GM23338 (cell line): ENCODE measurements at regions not wholly inside any gene's neighbourhood (a gene's known extent, or its start where the extent isn't known, plus 50 kb on each side); places are given as distances from the start of the nearest gene placed in this dataset.

Experiments
- ATAC-seq: fragments of 200-7000 bp; cut with Tn5 transposase; 3 replicates; pipeline ENCODE4 v1.9.1; 2020
- DNase-seq: peaks from one replicate; pipeline ENCODE4 v3.0.0-alpha.2; 2015; ENCODE audit warnings: low spot score
- H2AFZ ChIP-seq: fragments of 200-600 bp; sonication (generic); 2 replicates; pipeline ENCODE4 v1.8.0; 2016; ENCODE audit warnings: antibody characterized with exemption, mild to moderate bottlenecking, moderate library complexity
- H3F3A ChIP-seq: fragments of 200-600 bp; sonication (generic); replicated peaks from 2 replicates; pipeline ENCODE4 v1.8.0; 2017; ENCODE audit warnings: antibody characterized with exemption, mixed run types, low read depth
- H3K27ac ChIP-seq: fragments of 200-600 bp; sonication (generic); 2 replicates; pipeline ENCODE4 v1.6.1; 2016; ENCODE audit warnings: low read depth
- H3K27me3 ChIP-seq: fragments of 200-600 bp; sonication (generic); 2 replicates; pipeline ENCODE4 v1.8.0; 2016; ENCODE audit warnings: mild to moderate bottlenecking, mixed run types, moderate library complexity; ENCODE audit not compliant: insufficient read depth
- H3K36me3 ChIP-seq: fragments of 200-600 bp; sonication (generic); 2 replicates; pipeline ENCODE4 v1.8.0; 2016; ENCODE audit warnings: mild to moderate bottlenecking; ENCODE audit not compliant: insufficient read depth
- H3K4me1 ChIP-seq: fragments of 200-600 bp; sonication (generic); 2 replicates; pipeline ENCODE4 v1.8.0; 2016; ENCODE audit warnings: mild to moderate bottlenecking, moderate library complexity; ENCODE audit not compliant: insufficient read depth
- H3K4me2 ChIP-seq: fragments of 200-600 bp; sonication (generic); 2 replicates; pipeline ENCODE4 v1.7.1; 2017; ENCODE audit warnings: mixed run types
- H3K4me3 ChIP-seq: fragments of 200-600 bp; sonication (generic); 2 replicates; pipeline ENCODE4 v1.6.1; 2016; ENCODE audit warnings: mixed run types
- H3K79me2 ChIP-seq: fragments of 200-600 bp; sonication (generic); replicated peaks from 2 replicates; pipeline ENCODE4 v1.8.0; 2017; ENCODE audit warnings: mild to moderate bottlenecking; ENCODE audit not compliant: insufficient read depth
- H3K9me2 ChIP-seq: fragments of 200-600 bp; sonication (generic); 2 replicates; pipeline ENCODE4 v1.8.0; 2017; ENCODE audit not compliant: insufficient read depth
- H4K20me1 ChIP-seq: fragments of 200-600 bp; sonication (generic); replicated peaks from 2 replicates; pipeline ENCODE4 v1.8.0; 2017; ENCODE audit warnings: mild to moderate bottlenecking; ENCODE audit not compliant: insufficient read depth
- H3K27ac Mint-ChIP-seq: 2 replicates; pipeline ENCODE4 v1.8.0; 2020; ENCODE audit warnings: inconsistent platforms, mild to moderate bottlenecking, moderate library complexity, mixed read lengths
- H3K27me3 Mint-ChIP-seq: 3 replicates; pipeline ENCODE4 v1.8.0; 2022; ENCODE audit warnings: low read depth, mild to moderate bottlenecking, moderate library complexity, mixed read lengths, inconsistent platforms; ENCODE audit not compliant: insufficient read depth, poor library complexity
- H3K36me3 Mint-ChIP-seq: 3 replicates; pipeline ENCODE4 v1.8.0; 2021; ENCODE audit warnings: low read depth, mild to moderate bottlenecking, inconsistent platforms, moderate library complexity, mixed read lengths
- H3K4me1 Mint-ChIP-seq: 3 replicates; pipeline ENCODE4 v1.8.0; 2020; ENCODE audit warnings: mild to moderate bottlenecking, inconsistent platforms, mixed read lengths
- H3K4me3 Mint-ChIP-seq: 3 replicates; pipeline ENCODE4 v1.8.0; 2021; ENCODE audit warnings: moderate library complexity, mild to moderate bottlenecking, inconsistent platforms, mixed read lengths
- H3K9me3 Mint-ChIP-seq: 3 replicates; pipeline ENCODE4 v1.8.0; 2020; ENCODE audit warnings: moderate library complexity, mild to moderate bottlenecking, inconsistent platforms, mixed read lengths
- CREB1 ChIP-seq: fragments of 250-450 bp; sonication (Bioruptor Pico); IDR thresholded peaks from 2 replicates; pipeline ENCODE4 v1.5.0; 2020; ENCODE audit warnings: low read depth, mild to moderate bottlenecking, moderate library complexity
- EZH2 ChIP-seq: fragments of 200-600 bp; sonication (generic); IDR thresholded peaks from one replicate; pipeline ENCODE4 v1.8.0; 2017; ENCODE audit warnings: antibody characterized with exemption, mild to moderate bottlenecking, low read depth; ENCODE audit not compliant: unreplicated experiment
- EZH2phosphoT487 ChIP-seq: fragments of 200-600 bp; sonication (generic); IDR thresholded peaks from one replicate; pipeline ENCODE4 v1.8.1; 2018; ENCODE audit warnings: antibody characterized with exemption; ENCODE audit not compliant: unreplicated experiment
- JUNB ChIP-seq: IDR thresholded peaks from one replicate; pipeline ENCODE4 v1.6.1; 2016; ENCODE audit warnings: antibody characterized with exemption; ENCODE audit not compliant: unreplicated experiment
- NANOG ChIP-seq: IDR thresholded peaks from 2 replicates; pipeline ENCODE4 v1.6.1; 2016; ENCODE audit warnings: antibody characterized with exemption, borderline replicate concordance
- POLR2AphosphoS5 ChIP-seq: IDR thresholded peaks from 2 replicates; pipeline ENCODE4 v1.6.1; 2016; ENCODE audit warnings: antibody characterized with exemption, low read depth
- STAT1 ChIP-seq: IDR thresholded peaks from one replicate; pipeline ENCODE4 v1.6.1; 2016; ENCODE audit warnings: antibody characterized with exemption; ENCODE audit not compliant: unreplicated experiment
- ZNF114 ChIP-seq: fragments of 250-450 bp; sonication (Bioruptor Pico); IDR thresholded peaks from 2 replicates; pipeline ENCODE4 v1.5.0; 2020; ENCODE audit warnings: mild to moderate bottlenecking, moderate library complexity
- ZNF331 ChIP-seq: fragments of 250-450 bp; sonication (Bioruptor Pico); IDR thresholded peaks from 2 replicates; pipeline ENCODE4 v1.5.0; 2020; ENCODE audit warnings: low read depth, mild to moderate bottlenecking, moderate library complexity
- TF ChIP-seq, protein P1 (sequence below), 2 experiments: fragments of 200-600 bp in 1 of 2; sonication (generic) in 1 of 2; conservative IDR thresholded peaks; 2 replicates each; pipeline versions ENCODE4 v1.5.1 to v1.6.1; 2016 to 2017; ENCODE audit warnings: antibody characterized with exemption in 2 of 2, low read depth in 2 of 2, mild to moderate bottlenecking in 2 of 2, moderate library complexity in 1 of 2
- TF ChIP-seq, protein P2 (sequence below): fragments of 250-450 bp; sonication (Bioruptor Pico); IDR thresholded peaks from 2 replicates; pipeline ENCODE4 v1.5.0; 2020; ENCODE audit warnings: mild to moderate bottlenecking, moderate library complexity
- TF ChIP-seq, protein P3 (sequence below): IDR thresholded peaks from one replicate; pipeline ENCODE4 v1.6.1; 2018; ENCODE audit warnings: antibody characterized with exemption; ENCODE audit not compliant: unreplicated experiment
- TF ChIP-seq, protein P4 (sequence below): IDR thresholded peaks from 2 replicates; pipeline ENCODE4 v1.6.1; 2016; ENCODE audit warnings: antibody characterized with exemption

DNA sequence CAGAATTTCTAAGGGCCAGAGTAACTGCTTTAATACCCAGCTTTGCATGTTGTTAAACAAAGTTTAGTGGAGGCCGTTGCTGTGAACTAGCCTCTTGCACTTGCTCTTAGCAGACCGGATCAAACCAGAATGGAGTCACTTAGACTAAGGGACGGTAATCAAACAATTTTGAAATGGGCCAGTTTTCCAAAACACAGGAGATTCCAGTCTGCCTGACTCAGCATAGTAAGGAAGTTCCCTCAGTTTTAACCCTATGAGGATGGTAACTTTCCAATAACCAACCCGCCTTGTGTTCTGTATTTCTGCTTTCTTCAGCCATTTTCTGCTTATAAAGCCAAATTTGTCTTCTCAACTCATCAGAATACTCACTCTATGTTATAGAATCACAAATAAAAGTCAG lies 77.2 kb upstream of the WDR72 start:
- Histone ChIP-seq H3K36me3 (no peaks in the 10 kb centered on the region), H3F3A (no peaks in the 10 kb centered on the region), H3K79me2 (no peaks in the 10 kb centered on the region), H2AFZ (0 out of 2 replicates have a peak overlapping the region, but pooled peaks have one; percentile 15), H3K27me3 (no peaks in the 10 kb centered on the region), H4K20me1 (no peaks in the 10 kb centered on the region), H3K27ac (no peak overlapping the region), H3K4me3 (no peak overlapping the region), H3K4me1 (peaks cover 18% of the 10 kb centered on the region), H3K9me2 (no peaks in the 10 kb centered on the region), H3K4me2 (no peak overlapping the region)
- no peak overlapping the region for H3K27ac Mint-ChIP-seq
- no peaks in the 10 kb centered on the region for H3K27me3 Mint-ChIP-seq
- H3K9me3 Mint-ChIP-seq, result no peaks in the 10 kb centered on the region
- no peak overlapping the region for H3K4me3 Mint-ChIP-seq
- ATAC-seq (no peak), DNase-seq (no peak)
- TF ChIP-seq EZH2phosphoT487 (no peak), JUNB (no peak), STAT1 (no peak), ZNF114 (CRISPR knock-in tag) (no peak), POLR2AphosphoS5 (no peak), CREB1 (CRISPR knock-in tag) (no peak), ZNF331 (CRISPR knock-in tag) (no peak), NANOG (no peak), EZH2 (no peak)
- TF ChIP-seq, protein P1, sequence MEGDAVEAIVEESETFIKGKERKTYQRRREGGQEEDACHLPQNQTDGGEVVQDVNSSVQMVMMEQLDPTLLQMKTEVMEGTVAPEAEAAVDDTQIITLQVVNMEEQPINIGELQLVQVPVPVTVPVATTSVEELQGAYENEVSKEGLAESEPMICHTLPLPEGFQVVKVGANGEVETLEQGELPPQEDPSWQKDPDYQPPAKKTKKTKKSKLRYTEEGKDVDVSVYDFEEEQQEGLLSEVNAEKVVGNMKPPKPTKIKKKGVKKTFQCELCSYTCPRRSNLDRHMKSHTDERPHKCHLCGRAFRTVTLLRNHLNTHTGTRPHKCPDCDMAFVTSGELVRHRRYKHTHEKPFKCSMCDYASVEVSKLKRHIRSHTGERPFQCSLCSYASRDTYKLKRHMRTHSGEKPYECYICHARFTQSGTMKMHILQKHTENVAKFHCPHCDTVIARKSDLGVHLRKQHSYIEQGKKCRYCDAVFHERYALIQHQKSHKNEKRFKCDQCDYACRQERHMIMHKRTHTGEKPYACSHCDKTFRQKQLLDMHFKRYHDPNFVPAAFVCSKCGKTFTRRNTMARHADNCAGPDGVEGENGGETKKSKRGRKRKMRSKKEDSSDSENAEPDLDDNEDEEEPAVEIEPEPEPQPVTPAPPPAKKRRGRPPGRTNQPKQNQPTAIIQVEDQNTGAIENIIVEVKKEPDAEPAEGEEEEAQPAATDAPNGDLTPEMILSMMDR (conservative IDR thresholded peaks at IDR 0.05; ENCODE audit: low read depth in 2 of 2), result no peak
- TF ChIP-seq, protein P2, sequence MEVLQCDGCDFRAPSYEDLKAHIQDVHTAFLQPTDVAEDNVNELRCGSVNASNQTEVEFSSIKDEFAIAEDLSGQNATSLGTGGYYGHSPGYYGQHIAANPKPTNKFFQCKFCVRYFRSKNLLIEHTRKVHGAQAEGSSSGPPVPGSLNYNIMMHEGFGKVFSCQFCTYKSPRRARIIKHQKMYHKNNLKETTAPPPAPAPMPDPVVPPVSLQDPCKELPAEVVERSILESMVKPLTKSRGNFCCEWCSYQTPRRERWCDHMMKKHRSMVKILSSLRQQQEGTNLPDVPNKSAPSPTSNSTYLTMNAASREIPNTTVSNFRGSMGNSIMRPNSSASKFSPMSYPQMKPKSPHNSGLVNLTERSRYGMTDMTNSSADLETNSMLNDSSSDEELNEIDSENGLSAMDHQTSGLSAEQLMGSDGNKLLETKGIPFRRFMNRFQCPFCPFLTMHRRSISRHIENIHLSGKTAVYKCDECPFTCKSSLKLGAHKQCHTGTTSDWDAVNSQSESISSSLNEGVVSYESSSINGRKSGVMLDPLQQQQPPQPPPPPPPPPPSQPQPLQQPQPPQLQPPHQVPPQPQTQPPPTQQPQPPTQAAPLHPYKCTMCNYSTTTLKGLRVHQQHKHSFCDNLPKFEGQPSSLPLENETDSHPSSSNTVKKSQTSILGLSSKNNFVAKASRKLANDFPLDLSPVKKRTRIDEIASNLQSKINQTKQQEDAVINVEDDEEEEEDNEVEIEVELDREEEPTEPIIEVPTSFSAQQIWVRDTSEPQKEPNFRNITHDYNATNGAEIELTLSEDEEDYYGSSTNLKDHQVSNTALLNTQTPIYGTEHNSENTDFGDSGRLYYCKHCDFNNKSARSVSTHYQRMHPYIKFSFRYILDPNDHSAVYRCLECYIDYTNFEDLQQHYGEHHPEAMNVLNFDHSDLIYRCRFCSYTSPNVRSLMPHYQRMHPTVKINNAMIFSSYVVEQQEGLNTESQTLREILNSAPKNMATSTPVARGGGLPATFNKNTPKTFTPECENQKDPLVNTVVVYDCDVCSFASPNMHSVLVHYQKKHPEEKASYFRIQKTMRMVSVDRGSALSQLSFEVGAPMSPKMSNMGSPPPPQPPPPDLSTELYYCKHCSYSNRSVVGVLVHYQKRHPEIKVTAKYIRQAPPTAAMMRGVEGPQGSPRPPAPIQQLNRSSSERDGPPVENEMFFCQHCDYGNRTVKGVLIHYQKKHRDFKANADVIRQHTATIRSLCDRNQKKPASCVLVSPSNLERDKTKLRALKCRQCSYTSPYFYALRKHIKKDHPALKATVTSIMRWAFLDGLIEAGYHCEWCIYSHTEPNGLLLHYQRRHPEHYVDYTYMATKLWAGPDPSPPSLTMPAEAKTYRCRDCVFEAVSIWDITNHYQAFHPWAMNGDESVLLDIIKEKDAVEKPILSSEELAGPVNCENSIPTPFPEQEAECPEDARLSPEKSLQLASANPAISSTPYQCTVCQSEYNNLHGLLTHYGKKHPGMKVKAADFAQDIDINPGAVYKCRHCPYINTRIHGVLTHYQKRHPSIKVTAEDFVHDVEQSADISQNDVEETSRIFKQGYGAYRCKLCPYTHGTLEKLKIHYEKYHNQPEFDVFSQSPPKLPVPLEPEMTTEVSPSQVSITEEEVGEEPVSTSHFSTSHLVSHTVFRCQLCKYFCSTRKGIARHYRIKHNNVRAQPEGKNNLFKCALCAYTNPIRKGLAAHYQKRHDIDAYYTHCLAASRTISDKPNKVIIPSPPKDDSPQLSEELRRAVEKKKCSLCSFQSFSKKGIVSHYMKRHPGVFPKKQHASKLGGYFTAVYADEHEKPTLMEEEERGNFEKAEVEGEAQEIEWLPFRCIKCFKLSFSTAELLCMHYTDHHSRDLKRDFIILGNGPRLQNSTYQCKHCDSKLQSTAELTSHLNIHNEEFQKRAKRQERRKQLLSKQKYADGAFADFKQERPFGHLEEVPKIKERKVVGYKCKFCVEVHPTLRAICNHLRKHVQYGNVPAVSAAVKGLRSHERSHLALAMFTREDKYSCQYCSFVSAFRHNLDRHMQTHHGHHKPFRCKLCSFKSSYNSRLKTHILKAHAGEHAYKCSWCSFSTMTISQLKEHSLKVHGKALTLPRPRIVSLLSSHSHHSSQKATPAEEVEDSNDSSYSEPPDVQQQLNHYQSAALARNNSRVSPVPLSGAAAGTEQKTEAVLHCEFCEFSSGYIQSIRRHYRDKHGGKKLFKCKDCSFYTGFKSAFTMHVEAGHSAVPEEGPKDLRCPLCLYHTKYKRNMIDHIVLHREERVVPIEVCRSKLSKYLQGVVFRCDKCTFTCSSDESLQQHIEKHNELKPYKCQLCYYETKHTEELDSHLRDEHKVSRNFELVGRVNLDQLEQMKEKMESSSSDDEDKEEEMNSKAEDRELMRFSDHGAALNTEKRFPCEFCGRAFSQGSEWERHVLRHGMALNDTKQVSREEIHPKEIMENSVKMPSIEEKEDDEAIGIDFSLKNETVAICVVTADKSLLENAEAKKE (CRISPR knock-in tag), result no peak
- TF ChIP-seq, protein P3, sequence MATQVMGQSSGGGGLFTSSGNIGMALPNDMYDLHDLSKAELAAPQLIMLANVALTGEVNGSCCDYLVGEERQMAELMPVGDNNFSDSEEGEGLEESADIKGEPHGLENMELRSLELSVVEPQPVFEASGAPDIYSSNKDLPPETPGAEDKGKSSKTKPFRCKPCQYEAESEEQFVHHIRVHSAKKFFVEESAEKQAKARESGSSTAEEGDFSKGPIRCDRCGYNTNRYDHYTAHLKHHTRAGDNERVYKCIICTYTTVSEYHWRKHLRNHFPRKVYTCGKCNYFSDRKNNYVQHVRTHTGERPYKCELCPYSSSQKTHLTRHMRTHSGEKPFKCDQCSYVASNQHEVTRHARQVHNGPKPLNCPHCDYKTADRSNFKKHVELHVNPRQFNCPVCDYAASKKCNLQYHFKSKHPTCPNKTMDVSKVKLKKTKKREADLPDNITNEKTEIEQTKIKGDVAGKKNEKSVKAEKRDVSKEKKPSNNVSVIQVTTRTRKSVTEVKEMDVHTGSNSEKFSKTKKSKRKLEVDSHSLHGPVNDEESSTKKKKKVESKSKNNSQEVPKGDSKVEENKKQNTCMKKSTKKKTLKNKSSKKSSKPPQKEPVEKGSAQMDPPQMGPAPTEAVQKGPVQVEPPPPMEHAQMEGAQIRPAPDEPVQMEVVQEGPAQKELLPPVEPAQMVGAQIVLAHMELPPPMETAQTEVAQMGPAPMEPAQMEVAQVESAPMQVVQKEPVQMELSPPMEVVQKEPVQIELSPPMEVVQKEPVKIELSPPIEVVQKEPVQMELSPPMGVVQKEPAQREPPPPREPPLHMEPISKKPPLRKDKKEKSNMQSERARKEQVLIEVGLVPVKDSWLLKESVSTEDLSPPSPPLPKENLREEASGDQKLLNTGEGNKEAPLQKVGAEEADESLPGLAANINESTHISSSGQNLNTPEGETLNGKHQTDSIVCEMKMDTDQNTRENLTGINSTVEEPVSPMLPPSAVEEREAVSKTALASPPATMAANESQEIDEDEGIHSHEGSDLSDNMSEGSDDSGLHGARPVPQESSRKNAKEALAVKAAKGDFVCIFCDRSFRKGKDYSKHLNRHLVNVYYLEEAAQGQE, result no peak
- TF ChIP-seq, protein P4, sequence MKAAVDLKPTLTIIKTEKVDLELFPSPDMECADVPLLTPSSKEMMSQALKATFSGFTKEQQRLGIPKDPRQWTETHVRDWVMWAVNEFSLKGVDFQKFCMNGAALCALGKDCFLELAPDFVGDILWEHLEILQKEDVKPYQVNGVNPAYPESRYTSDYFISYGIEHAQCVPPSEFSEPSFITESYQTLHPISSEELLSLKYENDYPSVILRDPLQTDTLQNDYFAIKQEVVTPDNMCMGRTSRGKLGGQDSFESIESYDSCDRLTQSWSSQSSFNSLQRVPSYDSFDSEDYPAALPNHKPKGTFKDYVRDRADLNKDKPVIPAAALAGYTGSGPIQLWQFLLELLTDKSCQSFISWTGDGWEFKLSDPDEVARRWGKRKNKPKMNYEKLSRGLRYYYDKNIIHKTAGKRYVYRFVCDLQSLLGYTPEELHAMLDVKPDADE, result no peak
- H3K4me1 Mint-ChIP-seq, result peaks cover 19% of the 10 kb centered on the region
- H3K36me3 Mint-ChIP-seq, result no peaks in the 10 kb centered on the region
